ENCODE measurements at regions not wholly inside any gene's neighbourhood (a gene's known extent, or its start where the extent isn't known, plus 50 kb on each side); places are given as distances from the start of the nearest gene placed in this dataset.
"Not testable (repeated sequence)": the region's sequence is repeated elsewhere in the genome, so short reads cannot be mapped to it uniquely, and the experiment has no call there.

DNA sequence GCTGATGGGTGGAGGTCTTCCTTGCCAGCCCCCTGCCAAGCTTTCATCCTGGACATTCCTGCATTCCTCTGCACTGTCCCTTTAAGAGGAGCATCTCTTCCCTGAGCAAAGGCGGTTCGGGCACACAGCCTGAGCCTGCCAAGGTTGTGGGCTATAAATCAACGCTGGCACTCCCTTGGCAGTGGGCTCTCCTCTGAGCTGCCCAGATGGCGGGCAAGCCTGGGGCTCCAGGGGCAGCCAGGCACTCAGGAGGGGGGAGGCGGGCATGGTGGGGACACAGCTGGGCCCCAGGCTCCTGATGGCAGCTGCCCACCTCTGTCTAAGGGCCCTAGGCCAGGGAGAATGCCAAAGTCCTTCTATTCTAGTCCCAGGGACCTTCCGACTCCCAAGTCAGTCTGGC is 58.7 kb downstream of the HOXC4 start:
- TF ChIP-seq, protein P1, sequence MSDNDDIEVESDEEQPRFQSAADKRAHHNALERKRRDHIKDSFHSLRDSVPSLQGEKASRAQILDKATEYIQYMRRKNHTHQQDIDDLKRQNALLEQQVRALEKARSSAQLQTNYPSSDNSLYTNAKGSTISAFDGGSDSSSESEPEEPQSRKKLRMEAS (IDR thresholded peaks at IDR 0.05; ENCODE audit: insufficient read depth, insufficient read length): not testable (repeated sequence)
- TF ChIP-seq POLR2A (IDR thresholded peaks at IDR 0.05; ENCODE audit: low read depth, low read length): not testable (repeated sequence)

Measured in endothelial cell of umbilical vein (primary cell).